ENCODE measurements at regions not wholly inside any gene's neighbourhood (a gene's known extent, or its start where the extent isn't known, plus 50 kb on each side); places are given as distances from the start of the nearest gene placed in this dataset.

DNA sequence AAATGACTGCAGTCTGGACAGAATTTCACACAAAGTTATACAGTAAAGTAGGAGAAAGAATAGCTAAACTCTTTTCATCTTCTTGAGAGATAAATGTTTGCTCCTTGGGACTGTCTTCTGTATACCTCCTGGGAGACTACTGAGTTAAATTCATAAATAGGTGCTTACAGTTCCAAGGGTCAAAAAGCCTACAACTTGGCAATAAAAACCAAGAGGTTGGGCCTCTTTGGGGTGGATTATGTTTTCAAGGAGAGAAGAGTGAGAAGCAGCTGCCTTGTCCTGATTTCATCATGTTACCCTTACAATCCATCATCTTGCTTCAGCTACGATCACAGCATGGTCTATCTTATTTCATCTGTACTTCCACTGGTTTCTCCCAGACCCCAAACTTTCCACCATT lies 213.2 kb upstream of the RPS23 start:
- Histone ChIP-seq H3K27ac (no peak overlapping the region), H3K4me3 (no peak overlapping the region), H3K9me3 (no peaks in the 10 kb centered on the region), H3K4me1 (no peaks in the 10 kb centered on the region), H3K4me2 (no peak overlapping the region)
- FAIRE-seq (no peak), DNase-seq (ENCODE audit: low read depth in 1 of 2, low spot score in 1 of 2) (no peak), ATAC-seq (no peak)
- WGBS (ENCODE audit: missing lambda C conversion rate), result 30% methylated on average over 1 of the region's 1 CpG
- TF ChIP-seq CHD2 (IDR thresholded peaks at IDR 0.05; ENCODE audit: low read length, partially characterized antibody) (no peak), SMC3 (IDR thresholded peaks at IDR 0.05) (no peak), KDM1A (IDR thresholded peaks at IDR 0.05; ENCODE audit: low read depth) (no peak), JUNB (IDR thresholded peaks at IDR 0.05) (no peak), EHMT2 (IDR thresholded peaks at IDR 0.05; ENCODE audit: low read depth) (no peak), POLR2AphosphoS2 (conservative IDR thresholded peaks at IDR 0.05; ENCODE audit: low read length) (no peak), GATA3 (IDR thresholded peaks at IDR 0.05; ENCODE audit: borderline replicate concordance) (no peak), RCOR1 (IDR thresholded peaks at IDR 0.05; ENCODE audit: low read depth, low read length) (no peak), ZC3H11A (IDR thresholded peaks at IDR 0.05) (no peak), ESRRA (IDR thresholded peaks at IDR 0.05; ENCODE audit: borderline replicate concordance, low read length) (no peak), PHF8 (IDR thresholded peaks at IDR 0.05; ENCODE audit: borderline replicate concordance, low read depth) (no peak)
- TF ChIP-seq, protein P1, sequence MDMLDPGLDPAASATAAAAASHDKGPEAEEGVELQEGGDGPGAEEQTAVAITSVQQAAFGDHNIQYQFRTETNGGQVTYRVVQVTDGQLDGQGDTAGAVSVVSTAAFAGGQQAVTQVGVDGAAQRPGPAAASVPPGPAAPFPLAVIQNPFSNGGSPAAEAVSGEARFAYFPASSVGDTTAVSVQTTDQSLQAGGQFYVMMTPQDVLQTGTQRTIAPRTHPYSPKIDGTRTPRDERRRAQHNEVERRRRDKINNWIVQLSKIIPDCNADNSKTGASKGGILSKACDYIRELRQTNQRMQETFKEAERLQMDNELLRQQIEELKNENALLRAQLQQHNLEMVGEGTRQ (IDR thresholded peaks at IDR 0.05), result no peak
- TF ChIP-seq, protein P2, sequence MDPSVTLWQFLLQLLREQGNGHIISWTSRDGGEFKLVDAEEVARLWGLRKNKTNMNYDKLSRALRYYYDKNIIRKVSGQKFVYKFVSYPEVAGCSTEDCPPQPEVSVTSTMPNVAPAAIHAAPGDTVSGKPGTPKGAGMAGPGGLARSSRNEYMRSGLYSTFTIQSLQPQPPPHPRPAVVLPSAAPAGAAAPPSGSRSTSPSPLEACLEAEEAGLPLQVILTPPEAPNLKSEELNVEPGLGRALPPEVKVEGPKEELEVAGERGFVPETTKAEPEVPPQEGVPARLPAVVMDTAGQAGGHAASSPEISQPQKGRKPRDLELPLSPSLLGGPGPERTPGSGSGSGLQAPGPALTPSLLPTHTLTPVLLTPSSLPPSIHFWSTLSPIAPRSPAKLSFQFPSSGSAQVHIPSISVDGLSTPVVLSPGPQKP (IDR thresholded peaks at IDR 0.05; ENCODE audit: low read depth, low read length), result no peak
- POLR2A ChIA-PET, result no interaction called here
- CTCF ChIA-PET, result no interaction called here

DNA sequence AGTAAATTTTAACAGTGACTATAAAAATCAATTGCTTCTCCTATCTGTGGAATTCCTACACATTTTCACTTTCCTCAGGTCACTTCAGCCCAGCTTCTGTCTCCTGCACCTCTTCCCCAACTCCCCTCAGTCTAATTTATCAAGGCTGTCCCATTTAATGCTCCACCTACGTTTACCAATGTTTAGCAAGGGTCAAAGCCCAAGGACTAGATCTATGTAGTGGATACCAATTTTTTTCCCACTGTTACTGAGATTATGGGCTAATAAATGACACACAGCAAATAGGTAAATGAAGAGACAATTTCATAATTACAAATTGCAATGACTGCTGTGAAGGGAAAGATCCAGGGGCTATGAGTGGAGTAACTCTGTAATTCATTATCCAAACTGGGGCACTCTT lies 211.5 kb upstream of the RPS23 start:
- no peak for ATAC-seq

More for the DNA sequence above, 211.5 kb upstream of the RPS23 start:
- FAIRE-seq (no peak), DNase-seq (ENCODE audit: low read depth in 1 of 2, low spot score in 1 of 2) (no peak)
- POLR2A ChIA-PET, result no interaction called here
- Histone ChIP-seq H3K9me3 (no peaks in the 10 kb centered on the region), H3K4me1 (no peaks in the 10 kb centered on the region), H3K4me2 (no peak overlapping the region), H3K4me3 (no peak overlapping the region), H3K27ac (no peak overlapping the region)
- TF ChIP-seq, protein P3, sequence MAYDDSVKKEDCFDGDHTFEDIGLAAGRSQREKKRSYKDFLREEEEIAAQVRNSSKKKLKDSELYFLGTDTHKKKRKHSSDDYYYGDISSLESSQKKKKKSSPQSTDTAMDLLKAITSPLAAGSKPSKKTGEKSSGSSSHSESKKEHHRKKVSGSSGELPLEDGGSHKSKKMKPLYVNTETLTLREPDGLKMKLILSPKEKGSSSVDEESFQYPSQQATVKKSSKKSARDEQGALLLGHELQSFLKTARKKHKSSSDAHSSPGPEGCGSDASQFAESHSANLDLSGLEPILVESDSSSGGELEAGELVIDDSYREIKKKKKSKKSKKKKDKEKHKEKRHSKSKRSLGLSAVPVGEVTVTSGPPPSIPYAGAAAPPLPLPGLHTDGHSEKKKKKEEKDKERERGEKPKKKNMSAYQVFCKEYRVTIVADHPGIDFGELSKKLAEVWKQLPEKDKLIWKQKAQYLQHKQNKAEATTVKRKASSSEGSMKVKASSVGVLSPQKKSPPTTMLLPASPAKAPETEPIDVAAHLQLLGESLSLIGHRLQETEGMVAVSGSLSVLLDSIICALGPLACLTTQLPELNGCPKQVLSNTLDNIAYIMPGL (CRISPR knock-in tag; IDR thresholded peaks at IDR 0.05; ENCODE audit: borderline replicate concordance), result no peak
- TF ChIP-seq, protein P4, sequence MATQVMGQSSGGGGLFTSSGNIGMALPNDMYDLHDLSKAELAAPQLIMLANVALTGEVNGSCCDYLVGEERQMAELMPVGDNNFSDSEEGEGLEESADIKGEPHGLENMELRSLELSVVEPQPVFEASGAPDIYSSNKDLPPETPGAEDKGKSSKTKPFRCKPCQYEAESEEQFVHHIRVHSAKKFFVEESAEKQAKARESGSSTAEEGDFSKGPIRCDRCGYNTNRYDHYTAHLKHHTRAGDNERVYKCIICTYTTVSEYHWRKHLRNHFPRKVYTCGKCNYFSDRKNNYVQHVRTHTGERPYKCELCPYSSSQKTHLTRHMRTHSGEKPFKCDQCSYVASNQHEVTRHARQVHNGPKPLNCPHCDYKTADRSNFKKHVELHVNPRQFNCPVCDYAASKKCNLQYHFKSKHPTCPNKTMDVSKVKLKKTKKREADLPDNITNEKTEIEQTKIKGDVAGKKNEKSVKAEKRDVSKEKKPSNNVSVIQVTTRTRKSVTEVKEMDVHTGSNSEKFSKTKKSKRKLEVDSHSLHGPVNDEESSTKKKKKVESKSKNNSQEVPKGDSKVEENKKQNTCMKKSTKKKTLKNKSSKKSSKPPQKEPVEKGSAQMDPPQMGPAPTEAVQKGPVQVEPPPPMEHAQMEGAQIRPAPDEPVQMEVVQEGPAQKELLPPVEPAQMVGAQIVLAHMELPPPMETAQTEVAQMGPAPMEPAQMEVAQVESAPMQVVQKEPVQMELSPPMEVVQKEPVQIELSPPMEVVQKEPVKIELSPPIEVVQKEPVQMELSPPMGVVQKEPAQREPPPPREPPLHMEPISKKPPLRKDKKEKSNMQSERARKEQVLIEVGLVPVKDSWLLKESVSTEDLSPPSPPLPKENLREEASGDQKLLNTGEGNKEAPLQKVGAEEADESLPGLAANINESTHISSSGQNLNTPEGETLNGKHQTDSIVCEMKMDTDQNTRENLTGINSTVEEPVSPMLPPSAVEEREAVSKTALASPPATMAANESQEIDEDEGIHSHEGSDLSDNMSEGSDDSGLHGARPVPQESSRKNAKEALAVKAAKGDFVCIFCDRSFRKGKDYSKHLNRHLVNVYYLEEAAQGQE (IDR thresholded peaks at IDR 0.05), result no peak
- TF ChIP-seq, protein P5, sequence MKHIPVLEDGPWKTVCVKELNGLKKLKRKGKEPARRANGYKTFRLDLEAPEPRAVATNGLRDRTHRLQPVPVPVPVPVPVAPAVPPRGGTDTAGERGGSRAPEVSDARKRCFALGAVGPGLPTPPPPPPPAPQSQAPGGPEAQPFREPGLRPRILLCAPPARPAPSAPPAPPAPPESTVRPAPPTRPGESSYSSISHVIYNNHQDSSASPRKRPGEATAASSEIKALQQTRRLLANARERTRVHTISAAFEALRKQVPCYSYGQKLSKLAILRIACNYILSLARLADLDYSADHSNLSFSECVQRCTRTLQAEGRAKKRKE (CRISPR knock-in tag; IDR thresholded peaks at IDR 0.05; ENCODE audit: low read depth), result no peak
- TF ChIP-seq ZFP36 (IDR thresholded peaks at IDR 0.05; ENCODE audit: borderline replicate concordance, partially characterized antibody) (no peak), NR3C1 (IDR thresholded peaks at IDR 0.05) (no peak), MAZ (IDR thresholded peaks at IDR 0.05; ENCODE audit: borderline replicate concordance, low read depth, low read length) (no peak), CBX8 (IDR thresholded peaks at IDR 0.05) (no peak), RARB (CRISPR knock-in tag; IDR thresholded peaks at IDR 0.05) (no peak), FOXS1 (CRISPR knock-in tag; IDR thresholded peaks at IDR 0.05) (no peak), FOSB (CRISPR knock-in tag; IDR thresholded peaks at IDR 0.05) (no peak)
- WGBS (ENCODE audit: missing lambda C conversion rate), result 7% methylated on average over 1 of the region's 1 CpG
- CTCF ChIA-PET, result no interaction called here
